WTC11 (cell line): ENCODE measurements at regions not wholly inside any gene's neighbourhood (a gene's known extent, or its start where the extent isn't known, plus 50 kb on each side); places are given as distances from the start of the nearest gene placed in this dataset.

Experiments used
- ATAC-seq: fragments of 200-7000 bp; cut with Tn5 transposase; 2 replicates; pipeline ENCODE4 v1.10.0; 2021; ENCODE audit warnings: mild to moderate bottlenecking, moderate library complexity
- CTCF ChIA-PET: fragments of 300-600 bp; sonication (Branson Sonifier 250); formaldehyde crosslinking; loops from one replicate; lab custom pipeline; 2021; ENCODE audit warnings: antibody characterized with exemption; lab: Charles Lee
- POLR2A ChIA-PET: fragments of 350-600 bp; sonication (Branson Sonifier 250); formaldehyde crosslinking; loops from one replicate; lab custom pipeline; 2021; ENCODE audit warnings: antibody characterized with exemption; lab: Charles Lee
- DNase-seq: peaks from one replicate; pipeline ENCODE4 v3.0.0; 2021; ENCODE audit warnings: low spot score
- H3K27ac Mint-ChIP-seq: 2 replicates; pipeline ENCODE4 v1.8.0; 2021; ENCODE audit warnings: mixed read lengths
- H3K27me3 Mint-ChIP-seq: 2 replicates; pipeline ENCODE4 v1.8.0; 2021; ENCODE audit warnings: low read depth, mild to moderate bottlenecking, moderate library complexity, mixed read lengths
- H3K36me3 Mint-ChIP-seq: 2 replicates; pipeline ENCODE4 v1.8.0; 2021; ENCODE audit warnings: mixed read lengths
- H3K4me1 Mint-ChIP-seq: 2 replicates; pipeline ENCODE4 v1.8.0; 2022; ENCODE audit warnings: mixed read lengths
- H3K4me3 Mint-ChIP-seq: 2 replicates; pipeline ENCODE4 v1.8.0; 2021; ENCODE audit warnings: mild to moderate bottlenecking, moderate library complexity, mixed read lengths
- H3K9me3 Mint-ChIP-seq: 2 replicates; pipeline ENCODE4 v1.8.0; 2021; ENCODE audit warnings: mixed read lengths
- AR ChIP-seq: fragments of 250-450 bp; sonication (Bioruptor Pico); IDR thresholded peaks from 2 replicates; pipeline ENCODE4 v1.9.0; 2021; ENCODE audit warnings: mild to moderate bottlenecking
- ATF2 ChIP-seq: sonication (generic); formaldehyde crosslinking; IDR thresholded peaks from 2 replicates; pipeline ENCODE4 v1.8.1; 2022; ENCODE audit warnings: low read depth, missing genetic modification reagents, borderline replicate concordance
- ATF6 ChIP-seq: sonication (generic); formaldehyde crosslinking; IDR thresholded peaks from 2 replicates; pipeline ENCODE4 v1.8.1; 2023; ENCODE audit warnings: mild to moderate bottlenecking, missing genetic modification reagents
- CDX4 ChIP-seq: fragments of 250-450 bp; sonication (Bioruptor Pico); IDR thresholded peaks from 2 replicates; pipeline ENCODE4 v1.9.0; 2021; ENCODE audit warnings: moderate library complexity, mild to moderate bottlenecking, inconsistent platforms, borderline replicate concordance
- CREB1 ChIP-seq: sonication (generic); formaldehyde crosslinking; IDR thresholded peaks from 2 replicates; pipeline ENCODE4 v1.8.0; 2023; ENCODE audit warnings: mild to moderate bottlenecking, missing genetic modification reagents
- CTCF ChIP-seq: fragments of 200-600 bp; IDR thresholded peaks from 2 replicates; pipeline ENCODE4 v1.8.0; 2022; ENCODE audit warnings: antibody characterized with exemption
- ESRRA ChIP-seq: sonication (generic); formaldehyde crosslinking; IDR thresholded peaks from 2 replicates; pipeline ENCODE4 v1.8.1; 2022; ENCODE audit warnings: mild to moderate bottlenecking, missing genetic modification reagents, borderline replicate concordance
- FOXJ3 ChIP-seq: sonication (generic); formaldehyde crosslinking; IDR thresholded peaks from 2 replicates; pipeline ENCODE4 v1.9.0; 2021; ENCODE audit warnings: missing genetic modification reagents, mild to moderate bottlenecking, borderline replicate concordance
- GRHL2 ChIP-seq: fragments of 250-450 bp; sonication (Bioruptor Pico); IDR thresholded peaks from 2 replicates; pipeline ENCODE4 v1.8.0; 2022; ENCODE audit warnings: mild to moderate bottlenecking, moderate library complexity; ENCODE audit not compliant: insufficient replicate concordance, severe bottlenecking
- GTF2I ChIP-seq: fragments of 250-450 bp; sonication (Bioruptor Pico); conservative IDR thresholded peaks from 2 replicates; pipeline ENCODE4 v1.4.0; 2021; ENCODE audit warnings: mild to moderate bottlenecking
- JAZF1 ChIP-seq: fragments of 250-450 bp; sonication (Bioruptor Pico); IDR thresholded peaks from 2 replicates; pipeline ENCODE4 v1.9.0; 2021; ENCODE audit warnings: moderate library complexity, mild to moderate bottlenecking, inconsistent platforms
- NFATC4 ChIP-seq: fragments of 250-450 bp; sonication (Bioruptor Pico); IDR thresholded peaks from 2 replicates; pipeline ENCODE4 v1.9.0; 2021; ENCODE audit warnings: mild to moderate bottlenecking
- NFYB ChIP-seq: sonication (generic); formaldehyde crosslinking; conservative IDR thresholded peaks from 2 replicates; pipeline ENCODE4 v1.8.0; 2022; ENCODE audit warnings: low read depth, missing genetic modification reagents
- PRDM15 ChIP-seq: sonication (generic); formaldehyde crosslinking; IDR thresholded peaks from 2 replicates; pipeline ENCODE4 v1.8.0; 2022; ENCODE audit warnings: missing genetic modification reagents
- SMAD4 ChIP-seq: sonication (generic); formaldehyde crosslinking; IDR thresholded peaks from 2 replicates; pipeline ENCODE4 v1.8.0; 2022; ENCODE audit warnings: mild to moderate bottlenecking, missing genetic modification reagents
- TP53 ChIP-seq: sonication (generic); formaldehyde crosslinking; IDR thresholded peaks from 2 replicates; pipeline ENCODE4 v1.8.1; 2023; ENCODE audit warnings: mild to moderate bottlenecking, missing genetic modification reagents
- ZBTB21 ChIP-seq: sonication (generic); formaldehyde crosslinking; IDR thresholded peaks from 2 replicates; pipeline ENCODE4 v1.8.1; 2023; ENCODE audit warnings: mild to moderate bottlenecking, missing genetic modification reagents, borderline replicate concordance
- ZNF138 ChIP-seq: sonication (generic); formaldehyde crosslinking; conservative IDR thresholded peaks from 2 replicates; pipeline ENCODE4 v1.8.1; 2022; ENCODE audit warnings: mild to moderate bottlenecking, moderate library complexity, missing genetic modification reagents
- ZNF396 ChIP-seq: fragments of 250-450 bp; sonication (Bioruptor Pico); IDR thresholded peaks from 2 replicates; pipeline ENCODE4 v1.8.0; 2021; ENCODE audit warnings: mild to moderate bottlenecking, moderate library complexity, borderline replicate concordance
- ZSCAN18 ChIP-seq: fragments of 250-450 bp; sonication (Bioruptor Pico); IDR thresholded peaks from 2 replicates; pipeline ENCODE4 v2.1.2; 2022; ENCODE audit warnings: mild to moderate bottlenecking, moderate library complexity

GRCh38 chr16:49161191-49161590 lies 120.4 kb downstream of the CBLN1 start (continued):
- TF ChIP-seq ZNF138 (CRISPR knock-in tag): no peak
- TF ChIP-seq, all 79 proteins: peak for 0

- H3K27ac Mint-ChIP-seq: no peak overlapping the region
- peak; percentile 68 for DNase-seq
- H3K4me3 Mint-ChIP-seq: no peak overlapping the region
- H3K27me3 Mint-ChIP-seq: no peaks in the 10 kb centered on the region; the same call in 1 of the 2 replicates
- no peaks in the 10 kb centered on the region for H3K36me3 Mint-ChIP-seq
- H3K4me1 Mint-ChIP-seq: peaks cover 21% of the 10 kb centered on the region
- ChIA-PET POLR2A (no interaction called here), CTCF (no interaction called here)
- peaks cover 7% of the 10 kb centered on the region for H3K9me3 Mint-ChIP-seq
- peak; percentile 85 for ATAC-seq
- no peak for TF ChIP-seq GRHL2
- peak; percentile 88; the same call in 1 of the 2 replicates for TF ChIP-seq ZSCAN18 (CRISPR knock-in tag)
- TF ChIP-seq ESRRA (CRISPR knock-in tag): peak; percentile 93; the same call in 1 of the 2 replicates
- TF ChIP-seq ZNF138 (CRISPR knock-in tag): 0 out of 2 replicates have a peak, but pooled peaks have one; percentile 49
- peak; percentile 89; the same call in 1 of the 2 replicates for TF ChIP-seq ATF6
- TF ChIP-seq JAZF1 (CRISPR knock-in tag): no peak
- peak; percentile 84; the same call in 1 of the 2 replicates for TF ChIP-seq ZNF396
- TF ChIP-seq CREB1: peak; percentile 84; the same call in 1 of the 2 replicates
- TF ChIP-seq CDX4 (CRISPR knock-in tag): no peak
- TF ChIP-seq GTF2I (CRISPR knock-in tag): no peak
- TF ChIP-seq SMAD4: peak; percentile 98
- TF ChIP-seq CTCF: no peak
- 0 out of 2 replicates have a peak, but pooled peaks have one; percentile 80 for TF ChIP-seq FOXJ3 (CRISPR knock-in tag)
- TF ChIP-seq AR (CRISPR knock-in tag): no peak
- TF ChIP-seq PRDM15 (CRISPR knock-in tag): peak; percentile 51; the same call in 1 of the 2 replicates
- TF ChIP-seq NFATC4 (CRISPR knock-in tag): no peak
- peak; percentile 63; the same call in 1 of the 2 replicates for TF ChIP-seq ZBTB21 (CRISPR knock-in tag)
- peak; percentile 92 for TF ChIP-seq TP53
- TF ChIP-seq NFYB (CRISPR knock-in tag): peak; percentile 50; the same call in 1 of the 2 replicates
- TF ChIP-seq ATF2: no peak
These were observed 123.5 kb downstream of the CBLN1 start for GRCh38 chr16:49158029-49158642.
